GM19023 (cell line): ENCODE measurements at regions not wholly inside any gene's neighbourhood (a gene's known extent, or its start where the extent isn't known, plus 50 kb on each side); places are given as distances from the start of the nearest gene placed in this dataset.
"Not testable (repeated sequence)": the region's sequence is repeated elsewhere in the genome, so short reads cannot be mapped to it uniquely, and the experiment has no call there.

Experiments used
- ATAC-seq: cut with Tn5 transposase; IDR thresholded peaks from one replicate; pipeline ENCODE4 v1.9.1; 2021; ENCODE audit warnings: mild to moderate bottlenecking, moderate library complexity; ENCODE audit not compliant: unreplicated experiment

- ATAC-seq, result not testable (repeated sequence)
Observed at GRCh38 chr4:160549951-160550519, 1447.2 kb downstream of the RAPGEF2 start.

- no peak for ATAC-seq
Observed at GRCh38 chr4:160562661-160563060, 1459.8 kb downstream of the RAPGEF2 start.

GRCh38 chr4:160563552-160564282 lies 1460.8 kb downstream of the RAPGEF2 start:
- no peak for ATAC-seq

GRCh38 chr4:160567634-160568033 lies 1464.8 kb downstream of the RAPGEF2 start:
- ATAC-seq, result no peak

- no peak for ATAC-seq
Observed at GRCh38 chr4:160570271-160570670, 1467.4 kb downstream of the RAPGEF2 start.

- not testable (repeated sequence) for ATAC-seq
Observed at GRCh38 chr4:160574272-160574671, 1471.4 kb downstream of the RAPGEF2 start.

- ATAC-seq, result no peak
Observed at GRCh38 chr4:160580581-160580980, 1477.7 kb downstream of the RAPGEF2 start.

- no peak for ATAC-seq
Observed at GRCh38 chr4:160592258-160592657, 1489.4 kb downstream of the RAPGEF2 start.

GRCh38 chr4:160595646-160596045 lies 1492.8 kb downstream of the RAPGEF2 start:
- no peak for ATAC-seq

GRCh38 chr4:160604541-160604940 lies 1501.7 kb downstream of the RAPGEF2 start:
- ATAC-seq, result no peak

- no peak for ATAC-seq
Observed at GRCh38 chr4:160611181-160611580, 1508.3 kb downstream of the RAPGEF2 start.

- ATAC-seq, result no peak
Observed at GRCh38 chr4:160631044-160631443, 1528.2 kb downstream of the RAPGEF2 start.

GRCh38 chr4:160652790-160653189 lies 1511.0 kb downstream of the FSTL5 start:
- ATAC-seq, result no peak

- ATAC-seq, result no peak
Observed at GRCh38 chr4:160675550-160675949, 1488.2 kb downstream of the FSTL5 start.

- ATAC-seq, result no peak
Observed at GRCh38 chr4:160685729-160686128, 1478.1 kb downstream of the FSTL5 start.

- ATAC-seq, result no peak
Observed at GRCh38 chr4:160701671-160702070, 1462.1 kb downstream of the FSTL5 start.

GRCh38 chr4:160709026-160709425 lies 1454.8 kb downstream of the FSTL5 start:
- no peak for ATAC-seq

GRCh38 chr4:160709546-160709945 lies 1454.3 kb downstream of the FSTL5 start:
- no peak for ATAC-seq

- no peak for ATAC-seq
Observed at GRCh38 chr4:160716551-160716950, 1447.2 kb downstream of the FSTL5 start.

GRCh38 chr4:160717848-160718247 lies 1446.0 kb downstream of the FSTL5 start:
- no peak for ATAC-seq

GRCh38 chr4:160724063-160724462 lies 1439.7 kb downstream of the FSTL5 start:
- ATAC-seq, result no peak

- no peak for ATAC-seq
Observed at GRCh38 chr4:160745126-160745525, 1418.7 kb downstream of the FSTL5 start.

- ATAC-seq, result not testable (repeated sequence)
Observed at GRCh38 chr4:160746585-160746984, 1417.2 kb downstream of the FSTL5 start.
